Fibroblast of lung (primary cell): ENCODE measurements at regions not wholly inside any gene's neighbourhood (a gene's known extent, or its start where the extent isn't known, plus 50 kb on each side); places are given as distances from the start of the nearest gene placed in this dataset.

Experiments used
- EZH2 ChIP-seq: IDR thresholded peaks from 2 replicates; pipeline ENCODE4 v1.5.1; 2012; ENCODE audit warnings: low read length, control low read depth, mild to moderate bottlenecking; ENCODE audit errors: missing control alignments
- TF ChIP-seq, protein P1 (sequence below), 2 donors: IDR thresholded peaks in 1 of 2; conservative IDR thresholded peaks in 1 of 2; 1 replicate in 1 of 2; 2 replicates in 1 of 2; pipeline ENCODE4 v1.5.1; 2011 to 2012; ENCODE audit warnings: low read length in 2 of 2, control low read depth in 1 of 2, inconsistent platforms in 1 of 2, low read depth in 1 of 2, mild to moderate bottlenecking in 1 of 2

DNA sequence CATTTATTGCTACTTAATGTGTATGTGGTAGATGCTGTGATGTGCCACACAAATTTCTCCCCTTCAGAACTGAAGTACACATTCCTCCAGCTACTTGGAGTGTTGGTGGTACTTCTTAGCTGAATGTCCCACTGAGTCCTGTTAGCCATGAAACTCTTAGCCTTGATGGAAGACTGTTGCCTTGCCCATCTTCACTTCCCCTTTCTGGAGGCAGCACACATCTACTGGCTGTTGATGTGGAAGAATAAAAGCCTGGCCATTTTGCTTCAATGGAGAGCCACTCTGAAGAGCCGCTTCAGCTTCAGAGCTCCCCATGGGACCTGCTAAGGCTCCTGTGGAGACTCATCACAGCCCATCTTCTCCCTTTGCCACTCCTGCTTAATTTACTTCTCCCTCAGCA lies 157.7 kb upstream of the PITX2 start:
- TF ChIP-seq, protein P1, sequence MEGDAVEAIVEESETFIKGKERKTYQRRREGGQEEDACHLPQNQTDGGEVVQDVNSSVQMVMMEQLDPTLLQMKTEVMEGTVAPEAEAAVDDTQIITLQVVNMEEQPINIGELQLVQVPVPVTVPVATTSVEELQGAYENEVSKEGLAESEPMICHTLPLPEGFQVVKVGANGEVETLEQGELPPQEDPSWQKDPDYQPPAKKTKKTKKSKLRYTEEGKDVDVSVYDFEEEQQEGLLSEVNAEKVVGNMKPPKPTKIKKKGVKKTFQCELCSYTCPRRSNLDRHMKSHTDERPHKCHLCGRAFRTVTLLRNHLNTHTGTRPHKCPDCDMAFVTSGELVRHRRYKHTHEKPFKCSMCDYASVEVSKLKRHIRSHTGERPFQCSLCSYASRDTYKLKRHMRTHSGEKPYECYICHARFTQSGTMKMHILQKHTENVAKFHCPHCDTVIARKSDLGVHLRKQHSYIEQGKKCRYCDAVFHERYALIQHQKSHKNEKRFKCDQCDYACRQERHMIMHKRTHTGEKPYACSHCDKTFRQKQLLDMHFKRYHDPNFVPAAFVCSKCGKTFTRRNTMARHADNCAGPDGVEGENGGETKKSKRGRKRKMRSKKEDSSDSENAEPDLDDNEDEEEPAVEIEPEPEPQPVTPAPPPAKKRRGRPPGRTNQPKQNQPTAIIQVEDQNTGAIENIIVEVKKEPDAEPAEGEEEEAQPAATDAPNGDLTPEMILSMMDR (conservative IDR thresholded peaks at IDR 0.05 in 1 of 2, IDR thresholded peaks at IDR 0.05 in 1 of 2; ENCODE audit: low read depth in 1 of 2, low read length in 2 of 2) = no peak
- no peak for TF ChIP-seq EZH2
